ENCODE measurements at regions not wholly inside any gene's neighbourhood (a gene's known extent, or its start where the extent isn't known, plus 50 kb on each side); places are given as distances from the start of the nearest gene placed in this dataset.

DNA sequence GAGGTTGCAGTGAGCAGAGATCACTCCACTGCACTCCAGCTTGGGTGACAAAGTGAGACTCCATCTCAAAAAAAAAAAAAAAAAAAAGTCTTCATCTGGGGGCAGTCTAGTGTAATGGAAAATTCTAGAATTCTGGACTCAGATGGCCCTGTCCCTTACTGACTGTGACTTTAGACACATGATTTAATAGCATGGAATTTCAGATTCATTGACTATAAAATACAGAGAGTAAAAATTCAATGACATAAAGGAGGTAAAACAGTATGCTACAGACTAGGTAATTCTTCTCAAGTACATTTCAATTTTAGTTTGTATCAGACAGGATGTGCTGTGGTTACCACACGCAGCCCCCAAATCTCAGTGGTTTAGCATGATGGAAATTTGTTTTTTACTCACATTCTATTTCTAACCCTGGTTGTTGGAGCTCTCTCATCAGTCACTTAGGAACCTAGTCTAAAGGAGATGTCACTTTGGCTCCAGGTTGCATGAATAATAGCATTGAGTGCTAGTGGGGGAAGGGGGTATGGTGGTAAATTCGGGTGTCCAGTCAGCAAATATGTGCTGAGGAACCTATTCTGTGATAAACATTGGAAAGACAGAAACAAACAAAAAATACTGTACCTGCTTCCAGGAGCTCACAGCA lies 444.0 kb downstream of the XYLT1 start:
- Histone ChIP-seq H3K79me2 (ENCODE audit: low read length) (no peaks in the 10 kb centered on the region), H3K9ac (ENCODE audit: low read length) (no peak overlapping the region), H3K9me2 (replicated peaks; ENCODE audit: low read length) (no peaks in the 10 kb centered on the region), H2AFZ (ENCODE audit: low read length) (no peak overlapping the region), H4K20me1 (ENCODE audit: low read length) (no peaks in the 10 kb centered on the region), H3F3A (ENCODE audit: low read length, unreplicated experiment) (no peaks in the 10 kb centered on the region), H3K4me2 (ENCODE audit: low read length) (no peak overlapping the region), H3K27me3 (ENCODE audit: low read length) (no peaks in the 10 kb centered on the region), H3K36me3 (ENCODE audit: low read depth, low read length) (no peaks in the 10 kb centered on the region), H3K9me3 (ENCODE audit: low read length) (no peaks in the 10 kb centered on the region), H3K4me1 (ENCODE audit: insufficient read depth, low read length) (no peaks in the 10 kb centered on the region), H3K27ac (ENCODE audit: low read length) (no peak overlapping the region), H3K4me3 (ENCODE audit: low read length) (no peak overlapping the region)
- no TSS peak for BruUV-seq (replicated peaks)
- ATAC-seq (no peak), DNase-seq (no peak)
- ChIA-PET CTCF (no interaction called here), POLR2A (ENCODE audit: unreplicated experiment) (no interaction called here)
- intact Hi-C loops (cut with micrococcal nuclease): no loop called here
- TF ChIP-seq, protein P1, sequence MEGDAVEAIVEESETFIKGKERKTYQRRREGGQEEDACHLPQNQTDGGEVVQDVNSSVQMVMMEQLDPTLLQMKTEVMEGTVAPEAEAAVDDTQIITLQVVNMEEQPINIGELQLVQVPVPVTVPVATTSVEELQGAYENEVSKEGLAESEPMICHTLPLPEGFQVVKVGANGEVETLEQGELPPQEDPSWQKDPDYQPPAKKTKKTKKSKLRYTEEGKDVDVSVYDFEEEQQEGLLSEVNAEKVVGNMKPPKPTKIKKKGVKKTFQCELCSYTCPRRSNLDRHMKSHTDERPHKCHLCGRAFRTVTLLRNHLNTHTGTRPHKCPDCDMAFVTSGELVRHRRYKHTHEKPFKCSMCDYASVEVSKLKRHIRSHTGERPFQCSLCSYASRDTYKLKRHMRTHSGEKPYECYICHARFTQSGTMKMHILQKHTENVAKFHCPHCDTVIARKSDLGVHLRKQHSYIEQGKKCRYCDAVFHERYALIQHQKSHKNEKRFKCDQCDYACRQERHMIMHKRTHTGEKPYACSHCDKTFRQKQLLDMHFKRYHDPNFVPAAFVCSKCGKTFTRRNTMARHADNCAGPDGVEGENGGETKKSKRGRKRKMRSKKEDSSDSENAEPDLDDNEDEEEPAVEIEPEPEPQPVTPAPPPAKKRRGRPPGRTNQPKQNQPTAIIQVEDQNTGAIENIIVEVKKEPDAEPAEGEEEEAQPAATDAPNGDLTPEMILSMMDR (conservative IDR thresholded peaks at IDR 0.05; ENCODE audit: low read depth, low read length): no peak
- TF ChIP-seq EZH2 (IDR thresholded peaks at IDR 0.05; ENCODE audit: low read length, unreplicated experiment): no peak
- no peak for TF ChIP-seq EZH2phosphoT487 (IDR thresholded peaks at IDR 0.05; ENCODE audit: borderline replicate concordance, low read length)

GRCh38 chr16:17027488-17028129 lies 443.2 kb downstream of the XYLT1 start:
- Histone ChIP-seq H3K4me2 (ENCODE audit: low read length) (no peak overlapping the region), H3K27ac (ENCODE audit: low read length) (no peak overlapping the region), H3K4me3 (ENCODE audit: low read length) (no peak overlapping the region), H3K36me3 (ENCODE audit: low read depth, low read length) (no peaks in the 10 kb centered on the region), H3K9me2 (replicated peaks; ENCODE audit: low read length) (no peaks in the 10 kb centered on the region), H3F3A (ENCODE audit: low read length, unreplicated experiment) (no peaks in the 10 kb centered on the region), H3K4me1 (ENCODE audit: insufficient read depth, low read length) (no peaks in the 10 kb centered on the region), H3K9ac (ENCODE audit: low read length) (no peak overlapping the region), H3K9me3 (ENCODE audit: low read length) (no peaks in the 10 kb centered on the region), H4K20me1 (ENCODE audit: low read length) (no peaks in the 10 kb centered on the region), H2AFZ (ENCODE audit: low read length) (no peak overlapping the region), H3K27me3 (ENCODE audit: low read length) (no peaks in the 10 kb centered on the region), H3K79me2 (ENCODE audit: low read length) (no peaks in the 10 kb centered on the region)
- no peak for ATAC-seq
- ChIA-PET CTCF (no interaction called here), POLR2A (ENCODE audit: unreplicated experiment) (no interaction called here)
- no peak for DNase-seq
- intact Hi-C loops (cut with micrococcal nuclease): no loop called here
- TF ChIP-seq, protein P1 (conservative IDR thresholded peaks at IDR 0.05; ENCODE audit: low read depth, low read length): no peak
- TF ChIP-seq EZH2 (IDR thresholded peaks at IDR 0.05; ENCODE audit: low read length, unreplicated experiment) (no peak), EZH2phosphoT487 (IDR thresholded peaks at IDR 0.05; ENCODE audit: borderline replicate concordance, low read length) (no peak)
- no TSS peak for BruUV-seq (replicated peaks)

GRCh38 chr16:17029602-17030350 lies 441.0 kb downstream of the XYLT1 start:
- CTCF ChIA-PET: no interaction called here
- no peaks in the 10 kb centered on the region for H3K9me3 ChIP-seq (ENCODE audit: low read length)
- H3K9ac ChIP-seq (ENCODE audit: low read length): no peak overlapping the region
- no peak overlapping the region for H3K4me2 ChIP-seq (ENCODE audit: low read length)
- no peaks in the 10 kb centered on the region for H3K27me3 ChIP-seq (ENCODE audit: low read length)
- H2AFZ ChIP-seq (ENCODE audit: low read length): no peak overlapping the region
- no peaks in the 10 kb centered on the region for H3K4me1 ChIP-seq (ENCODE audit: insufficient read depth, low read length)
- DNase-seq (no peak), ATAC-seq (no peak)
- no peaks in the 10 kb centered on the region for H3K36me3 ChIP-seq (ENCODE audit: low read depth, low read length)
- H3F3A ChIP-seq (ENCODE audit: low read length, unreplicated experiment): no peaks in the 10 kb centered on the region
- H4K20me1 ChIP-seq (ENCODE audit: low read length): no peaks in the 10 kb centered on the region
- no peak overlapping the region for H3K4me3 ChIP-seq (ENCODE audit: low read length)
- POLR2A ChIA-PET (ENCODE audit: unreplicated experiment): no interaction called here
- H3K79me2 ChIP-seq (ENCODE audit: low read length): no peaks in the 10 kb centered on the region
- H3K27ac ChIP-seq (ENCODE audit: low read length): no peak overlapping the region
- intact Hi-C loops (cut with micrococcal nuclease): no loop called here
- TF ChIP-seq EZH2 (IDR thresholded peaks at IDR 0.05; ENCODE audit: low read length, unreplicated experiment): no peak
- TF ChIP-seq, protein P1 (conservative IDR thresholded peaks at IDR 0.05; ENCODE audit: low read depth, low read length): no peak
- TF ChIP-seq EZH2phosphoT487 (IDR thresholded peaks at IDR 0.05; ENCODE audit: borderline replicate concordance, low read length): no peak
- H3K9me2 ChIP-seq (replicated peaks; ENCODE audit: low read length): no peaks in the 10 kb centered on the region
- no TSS peak for BruUV-seq (replicated peaks)
